GM18861 (cell line): ENCODE measurements at regions not wholly inside any gene's neighbourhood (a gene's known extent, or its start where the extent isn't known, plus 50 kb on each side); places are given as distances from the start of the nearest gene placed in this dataset.
"Not testable (repeated sequence)": the region's sequence is repeated elsewhere in the genome, so short reads cannot be mapped to it uniquely, and the experiment has no call there.

ENCODE experiments used
- ATAC-seq: cut with Tn5 transposase; IDR thresholded peaks from one replicate; pipeline ENCODE4 v1.9.1; 2021; ENCODE audit not compliant: unreplicated experiment

DNA sequence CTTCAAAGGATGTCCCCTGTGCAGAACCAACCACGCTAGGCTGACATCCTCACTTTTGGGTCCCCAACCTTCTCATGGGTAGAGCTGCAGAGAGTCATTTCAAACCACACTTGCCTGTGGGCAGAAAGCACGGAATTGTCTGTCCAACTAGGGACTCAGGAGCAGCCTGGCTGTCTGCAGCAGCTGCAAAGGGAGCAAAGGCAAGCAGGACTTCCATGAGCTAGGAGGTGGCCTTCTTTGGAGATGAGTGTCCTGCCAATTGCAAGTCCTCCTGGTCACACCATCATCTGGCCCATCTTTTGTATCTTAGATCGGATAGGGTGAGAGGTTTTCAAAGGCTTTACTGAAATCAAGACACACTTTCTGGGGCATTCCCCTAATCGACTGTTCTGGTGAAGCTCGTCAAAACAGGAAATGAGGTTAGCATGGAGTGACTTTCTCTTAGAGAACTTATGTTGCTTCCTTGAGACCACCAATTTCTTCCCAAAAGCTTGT lies 222.3 kb upstream of the PLGLB2 start:
- ATAC-seq: not testable (repeated sequence)

DNA sequence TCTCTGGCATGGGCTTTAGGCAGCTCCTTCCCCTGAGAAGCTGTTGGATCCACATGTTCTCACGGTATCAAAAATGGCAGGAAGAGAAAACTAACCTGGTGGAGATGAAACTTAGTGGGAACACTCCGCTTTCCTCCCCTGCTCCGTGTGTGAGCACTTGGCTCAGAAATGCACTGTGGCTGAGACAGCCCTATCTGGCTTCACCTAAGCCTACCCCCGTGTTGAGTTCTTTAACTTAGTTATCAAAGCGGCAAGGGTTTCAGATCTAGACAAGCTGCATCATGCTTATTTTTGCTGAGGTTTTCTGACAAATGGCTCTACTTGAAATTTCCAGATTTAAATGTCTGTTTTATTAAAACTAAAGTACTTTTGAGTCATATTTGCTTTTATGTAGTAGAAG lies 221.6 kb upstream of the PLGLB2 start:
- not testable (repeated sequence) for ATAC-seq

DNA sequence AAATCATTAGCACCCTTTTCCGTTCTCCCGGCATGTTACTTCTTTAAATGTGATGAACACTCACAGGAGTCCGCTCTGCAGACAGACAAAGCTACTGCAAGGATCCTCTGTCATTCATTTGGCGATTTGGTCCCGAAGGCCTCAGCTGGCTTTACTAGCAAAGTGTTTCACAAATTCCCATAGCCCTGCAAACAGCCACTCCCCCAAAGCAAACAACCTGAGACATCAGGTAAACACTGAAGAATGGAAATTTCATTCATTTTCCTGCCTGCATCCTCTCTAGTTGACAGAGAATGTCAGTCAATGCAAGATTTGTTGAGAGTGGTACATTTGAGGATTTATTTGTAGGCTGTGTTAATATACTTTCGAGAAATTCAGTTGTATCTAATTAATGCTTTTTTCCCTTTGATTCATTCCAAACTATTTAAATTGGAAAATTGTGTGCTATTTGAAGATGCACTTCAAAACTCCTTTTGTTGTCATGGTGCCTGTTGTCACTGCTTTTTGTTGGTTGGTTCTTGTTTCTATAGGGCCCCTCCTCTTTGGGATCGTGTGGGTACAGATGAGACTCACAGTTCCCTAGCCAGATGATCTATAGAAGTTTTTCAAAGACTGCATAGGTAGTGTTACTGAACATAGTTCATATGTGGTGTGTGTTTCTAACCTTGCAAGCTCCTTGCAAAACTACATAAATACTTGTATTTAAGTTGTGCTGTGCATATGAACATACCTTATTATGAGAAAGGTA lies 215.7 kb upstream of the PLGLB2 start:
- ATAC-seq: not testable (repeated sequence)

DNA sequence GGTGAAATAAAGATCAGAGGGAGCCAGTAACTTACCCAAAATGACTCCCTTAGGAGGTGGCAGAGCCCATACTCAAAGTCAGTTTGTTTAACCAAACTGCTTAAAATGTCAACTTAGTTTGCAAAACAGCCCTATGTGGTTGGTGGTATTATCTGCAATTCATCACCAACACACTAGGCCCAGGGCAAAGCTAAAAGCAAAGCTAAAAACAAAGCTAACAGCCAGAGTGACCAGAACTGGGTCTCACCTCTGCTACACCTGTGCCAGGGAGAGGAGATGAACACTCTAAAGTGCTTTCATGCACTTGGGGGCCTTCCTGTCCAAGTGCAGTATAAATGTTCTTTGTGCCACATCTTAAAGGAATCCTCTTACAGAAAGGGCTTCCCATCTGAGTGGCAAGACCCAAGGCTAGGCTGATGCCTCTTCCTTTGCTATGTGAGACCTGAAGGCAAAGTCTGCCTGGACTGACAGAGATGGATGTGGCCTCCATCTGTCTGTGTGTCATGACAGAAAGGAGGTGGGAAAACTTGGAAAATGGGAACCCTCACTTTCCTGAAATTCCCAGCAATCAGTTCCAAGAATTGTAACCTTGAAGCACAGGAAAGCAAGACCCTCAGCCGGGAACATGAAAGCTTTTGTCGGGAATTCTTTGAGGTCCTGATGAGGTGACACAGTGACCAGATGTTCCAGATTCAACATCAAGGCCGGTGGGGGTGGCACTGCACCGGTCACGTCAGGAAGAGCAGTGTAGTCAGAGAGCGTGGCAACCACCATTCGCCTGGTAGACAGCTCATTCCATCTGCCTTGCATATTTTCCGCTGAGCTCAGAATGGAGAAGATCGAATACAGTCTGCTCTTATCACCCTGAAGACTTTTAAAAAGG lies 214.3 kb upstream of the PLGLB2 start:
- ATAC-seq: not testable (repeated sequence)

DNA sequence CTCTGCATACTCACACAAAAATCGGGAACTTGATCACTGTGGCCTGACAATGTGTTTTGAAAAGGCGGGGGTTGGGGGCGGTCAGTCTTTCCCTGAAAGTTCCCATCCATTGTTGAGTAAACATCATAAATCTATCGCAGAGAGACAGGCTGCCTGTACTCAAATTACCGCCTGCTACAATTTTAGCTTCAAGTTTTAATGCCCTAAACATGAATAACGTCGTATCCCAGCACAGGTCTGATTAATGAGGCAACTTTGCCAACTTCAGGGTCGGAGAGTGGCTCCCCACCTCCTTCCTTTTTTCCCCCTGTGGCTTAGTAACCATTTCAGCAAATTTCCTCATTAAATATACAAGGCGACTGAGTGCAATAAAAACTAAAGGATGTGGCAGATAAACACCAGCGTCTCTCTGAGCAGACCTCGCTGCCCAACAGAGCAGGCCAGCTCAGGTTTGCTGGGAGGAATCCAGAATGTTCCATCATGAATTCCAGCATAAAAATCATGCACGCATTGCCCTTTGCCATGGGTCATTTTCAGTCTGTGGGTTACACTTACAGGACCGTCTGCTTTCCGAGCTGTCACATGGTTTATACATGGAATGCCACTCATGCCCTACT lies 213.5 kb upstream of the PLGLB2 start:
- not testable (repeated sequence) for ATAC-seq

DNA sequence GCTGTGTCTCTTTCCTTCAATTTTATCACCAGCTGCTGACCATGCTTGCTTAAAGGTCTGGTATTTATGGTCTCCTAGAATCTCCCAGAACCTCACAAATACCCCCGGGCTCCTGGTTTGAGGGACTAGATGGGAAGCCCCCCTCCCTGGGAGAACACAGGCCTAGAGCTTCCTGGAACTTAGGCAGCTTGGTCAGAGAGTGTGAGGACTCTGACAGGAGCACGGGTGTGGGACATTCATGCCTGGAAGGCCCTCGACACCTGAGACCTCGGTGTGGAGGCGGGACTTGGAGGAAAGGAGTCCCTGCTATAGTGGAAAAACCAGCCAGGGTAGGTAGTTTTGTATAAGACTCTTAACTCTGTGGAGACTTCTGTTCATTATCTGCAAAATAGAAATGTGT lies 211.5 kb upstream of the PLGLB2 start:
- not testable (repeated sequence) for ATAC-seq

DNA sequence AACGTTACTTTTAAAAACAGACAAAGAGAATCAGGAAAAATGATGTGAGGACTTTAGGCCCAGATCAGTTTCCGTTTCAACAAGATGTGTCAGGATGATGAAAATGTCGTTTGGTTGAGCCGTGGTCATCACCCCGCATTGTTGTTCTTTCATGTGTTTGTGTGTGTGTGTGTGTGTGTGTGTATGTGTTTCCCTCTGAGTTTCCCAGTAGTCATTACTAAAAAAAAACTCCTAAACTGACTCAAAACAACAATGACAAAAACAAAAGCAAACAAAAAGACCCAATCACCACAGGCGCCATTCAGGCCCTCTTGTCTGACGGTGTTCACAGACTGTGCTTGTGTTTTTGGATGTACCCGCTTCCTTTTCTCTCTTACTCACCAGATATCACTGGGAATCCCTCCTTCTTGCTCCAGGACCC lies 210.6 kb upstream of the PLGLB2 start:
- ATAC-seq: not testable (repeated sequence)

DNA sequence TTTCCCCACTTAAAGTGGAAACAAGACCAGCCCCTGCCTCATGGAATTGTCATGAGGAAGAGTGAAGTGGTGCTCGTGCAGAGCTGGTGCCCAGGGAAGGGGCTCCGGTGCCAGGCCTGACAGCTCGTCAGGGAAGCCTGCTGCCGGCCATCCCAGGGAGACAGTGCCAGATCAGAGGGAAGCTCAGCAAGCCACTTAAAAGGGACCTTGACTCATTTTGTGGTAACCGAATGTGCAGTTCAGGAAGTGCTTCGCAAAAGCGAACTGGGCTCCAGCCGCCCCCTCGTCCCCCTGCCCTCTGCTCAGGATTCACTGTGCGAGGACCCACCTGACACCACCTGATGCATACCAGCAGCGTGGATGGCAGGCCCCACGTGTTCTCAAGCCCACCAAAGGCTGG lies 209.6 kb upstream of the PLGLB2 start:
- ATAC-seq: not testable (repeated sequence)

DNA sequence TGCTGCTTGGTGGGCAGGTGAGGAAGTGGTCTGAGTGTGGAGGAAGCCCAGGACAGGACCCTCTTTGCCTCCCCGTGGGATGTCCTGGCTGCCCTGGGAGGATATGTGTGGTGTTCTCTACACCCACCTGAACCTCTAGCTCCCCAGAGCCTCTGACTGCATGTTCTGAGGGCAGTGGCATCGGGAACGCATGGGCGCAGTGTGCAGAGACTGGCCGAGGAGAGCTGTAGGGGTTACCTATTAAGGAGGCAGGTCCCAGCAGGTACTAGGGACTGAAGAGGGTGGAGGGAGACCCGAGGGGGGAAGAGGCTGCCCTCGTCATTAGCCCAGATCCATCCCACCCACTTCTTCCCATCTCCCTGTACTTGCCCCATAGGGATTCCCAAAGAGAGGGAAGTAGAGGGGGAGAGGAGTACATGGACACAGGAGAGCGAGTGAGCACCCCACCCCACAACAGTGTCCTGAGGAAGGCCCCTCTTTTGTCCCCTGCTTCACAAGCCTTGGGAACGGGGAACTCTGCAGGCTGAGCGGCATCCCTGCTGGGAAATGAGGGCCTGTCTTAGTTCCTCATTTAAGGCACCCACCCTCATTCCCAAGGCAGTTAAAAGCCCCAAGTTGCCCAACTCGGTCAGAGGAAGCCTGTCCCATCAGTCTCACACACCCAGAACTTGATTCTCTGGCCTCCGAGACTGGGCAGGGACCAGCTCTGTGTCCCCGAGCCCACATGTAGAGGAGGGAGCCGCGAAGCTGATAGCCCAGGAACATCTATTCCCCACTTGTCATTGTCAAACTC lies 208.5 kb upstream of the PLGLB2 start:
- not testable (repeated sequence) for ATAC-seq

DNA sequence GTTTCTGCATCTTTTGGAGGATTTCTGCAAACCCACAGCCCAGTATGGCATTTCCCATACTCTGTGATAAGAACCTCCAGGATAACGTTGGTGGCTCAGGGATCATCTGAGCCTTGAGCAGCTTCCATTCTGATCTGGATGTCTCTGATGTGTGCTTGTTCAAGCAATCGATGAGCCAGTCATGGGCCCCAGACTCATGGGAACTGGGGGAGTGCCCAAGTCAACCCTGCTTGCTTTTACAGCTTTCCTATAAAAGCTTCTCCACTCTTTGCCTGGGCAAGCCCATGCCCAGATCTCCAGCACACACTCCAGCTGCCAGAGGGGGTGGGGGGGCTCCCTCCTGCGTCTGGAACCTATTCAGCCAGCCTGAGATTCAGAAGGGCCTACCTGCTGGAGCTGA lies 207.6 kb upstream of the PLGLB2 start:
- ATAC-seq: not testable (repeated sequence)

DNA sequence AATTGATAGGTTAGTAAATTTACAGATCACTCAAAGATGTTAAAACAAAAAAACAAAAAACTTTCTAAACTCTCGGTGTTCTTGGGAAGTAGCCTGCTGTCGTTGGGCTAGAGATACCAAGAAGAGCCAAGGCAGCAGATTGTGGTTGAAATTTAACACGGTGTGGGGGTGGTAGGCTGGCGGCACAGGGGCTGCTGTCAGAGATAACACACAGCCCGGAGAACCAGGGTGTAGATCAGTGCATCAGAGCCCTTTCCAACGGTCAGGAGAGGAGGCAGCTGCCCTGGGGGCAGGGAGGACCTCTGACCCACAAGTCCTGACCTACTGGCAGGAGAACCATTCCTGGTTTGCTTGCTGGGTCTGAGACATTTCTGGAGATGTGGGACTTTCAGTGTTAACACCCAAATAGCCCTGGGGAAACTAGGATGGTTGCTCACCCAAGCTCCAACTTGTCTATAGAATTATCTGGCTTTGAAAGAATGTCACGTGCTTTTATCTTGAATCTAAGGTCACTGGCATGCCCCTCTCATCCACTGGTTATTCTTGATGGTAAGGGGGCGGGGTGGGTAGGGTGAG lies 205.2 kb upstream of the PLGLB2 start:
- not testable (repeated sequence) for ATAC-seq

DNA sequence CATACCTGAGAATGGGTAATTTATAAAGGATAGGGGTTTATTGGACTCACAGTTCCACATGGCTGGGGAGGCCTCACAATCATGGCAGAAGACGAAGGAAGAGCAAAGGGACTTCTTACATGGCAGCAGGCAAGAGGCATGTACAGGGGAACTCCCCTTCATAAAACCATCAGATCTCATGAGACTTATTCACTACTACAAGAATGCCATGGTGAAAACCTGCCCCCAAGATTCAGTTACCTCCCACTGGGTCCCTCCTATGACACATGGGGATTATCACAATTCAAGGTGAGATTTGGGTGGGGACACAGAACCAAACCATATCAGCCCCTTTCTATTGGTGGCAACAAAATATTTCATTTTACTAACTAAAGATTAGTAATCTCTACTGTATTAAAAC lies 204.1 kb upstream of the PLGLB2 start:
- ATAC-seq: not testable (repeated sequence)

DNA sequence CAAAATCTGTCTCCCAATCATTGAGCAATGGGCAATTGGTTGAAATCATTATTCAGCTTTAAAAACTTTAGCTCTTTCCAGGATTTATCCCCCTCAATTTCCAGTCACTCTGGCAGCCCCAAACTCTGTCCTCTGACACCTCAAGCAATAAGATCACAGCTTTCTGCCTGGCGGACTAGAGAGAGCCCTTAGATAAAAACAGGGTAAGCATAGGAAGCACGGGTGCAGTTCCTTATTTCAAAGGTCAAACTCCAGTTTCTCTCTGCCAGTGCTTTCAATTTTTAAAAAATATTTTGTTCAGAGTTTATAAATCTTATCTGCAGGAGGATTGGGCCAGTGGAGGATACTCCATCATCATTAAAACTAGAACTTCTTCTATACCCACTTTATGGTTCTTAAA lies 200.8 kb upstream of the PLGLB2 start:
- not testable (repeated sequence) for ATAC-seq

DNA sequence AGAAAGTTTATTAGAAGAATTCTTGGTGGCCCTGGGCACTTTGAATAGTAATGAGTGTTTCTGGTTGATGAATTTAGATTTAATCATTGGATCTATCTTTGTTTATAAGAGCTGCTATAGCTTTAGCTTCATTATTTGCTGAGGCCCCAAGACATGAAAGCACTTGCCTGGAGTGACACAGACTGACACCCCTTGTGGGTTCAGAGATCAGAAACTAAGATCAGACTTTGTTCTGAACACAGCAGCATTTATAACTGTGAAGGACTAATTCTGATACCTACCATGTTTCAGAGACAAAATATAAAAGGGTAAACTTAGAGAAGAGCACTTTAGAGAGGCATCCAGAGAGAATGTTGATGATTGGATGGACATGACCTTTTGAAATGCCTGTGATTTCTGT lies 199.9 kb upstream of the PLGLB2 start:
- not testable (repeated sequence) for ATAC-seq

DNA sequence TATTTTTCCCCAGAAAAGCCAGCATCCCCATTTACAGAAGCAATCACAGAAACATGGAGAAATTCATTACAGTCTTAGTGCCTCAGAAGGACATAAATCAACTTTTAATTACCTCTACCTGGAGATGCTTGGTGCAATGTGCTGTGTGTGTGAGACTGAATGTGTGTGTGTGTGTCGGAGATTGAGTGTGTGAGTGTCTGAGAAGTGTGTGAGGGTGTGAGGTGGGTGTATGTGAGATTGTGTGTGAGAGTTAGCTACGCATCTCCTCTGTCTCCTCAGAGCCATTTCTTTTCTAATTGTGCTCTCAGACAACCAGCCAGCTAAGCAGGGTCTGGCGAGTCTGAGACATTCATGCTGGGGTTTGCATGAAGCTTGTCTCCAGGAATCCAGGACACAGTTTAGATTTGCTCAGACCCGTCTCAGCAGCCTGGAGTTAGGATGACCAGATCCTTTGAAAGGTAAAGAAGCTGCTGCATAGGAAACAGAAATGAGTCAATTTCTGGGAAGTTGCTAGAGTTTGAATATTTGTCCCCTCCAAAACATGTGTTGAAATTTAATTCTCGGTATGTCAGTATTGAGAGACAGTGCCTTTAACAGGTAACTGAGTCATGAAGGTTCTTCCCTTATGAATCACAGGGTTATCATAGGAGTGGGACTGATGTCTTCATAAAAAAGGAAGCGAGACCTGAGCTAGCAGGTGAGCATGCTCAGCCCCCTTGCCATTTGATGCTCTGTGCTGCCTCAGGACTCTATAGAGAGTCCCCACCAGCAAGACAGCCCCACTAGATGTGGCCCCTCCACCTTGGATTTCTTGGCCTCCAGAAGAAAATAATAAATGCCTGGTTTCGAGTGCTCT lies 199.0 kb upstream of the PLGLB2 start:
- ATAC-seq: not testable (repeated sequence)

DNA sequence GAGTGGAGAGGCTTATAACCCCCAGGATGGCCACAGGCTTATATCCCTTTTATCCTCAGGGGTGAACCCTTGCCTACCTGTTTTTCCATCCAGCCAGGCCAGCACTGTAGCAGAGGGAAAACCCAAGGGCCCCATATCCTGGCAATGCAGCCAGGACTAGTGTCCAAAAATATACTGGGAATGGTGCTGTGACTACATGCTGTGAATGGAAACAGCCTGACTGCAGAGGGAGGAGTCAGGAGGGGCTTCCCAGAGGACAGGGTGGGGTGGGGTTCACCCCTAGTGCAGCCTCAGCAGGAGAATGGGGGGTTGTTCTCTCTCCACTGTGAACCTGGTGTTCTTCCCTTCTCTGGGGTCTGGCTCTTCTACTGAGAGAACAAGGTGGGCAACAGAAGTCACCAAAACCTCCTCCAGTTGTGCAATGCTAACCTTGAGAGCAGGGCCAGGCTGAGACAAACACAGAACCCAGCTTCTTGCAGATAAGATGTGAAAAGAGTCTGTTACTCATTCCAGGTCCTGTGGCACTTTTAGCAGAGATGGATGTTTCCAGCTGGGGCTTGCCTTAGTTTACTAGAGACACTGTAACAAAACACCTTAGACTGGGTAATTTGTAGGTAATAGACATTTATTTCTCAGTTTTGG lies 198.2 kb upstream of the PLGLB2 start:
- not testable (repeated sequence) for ATAC-seq

DNA sequence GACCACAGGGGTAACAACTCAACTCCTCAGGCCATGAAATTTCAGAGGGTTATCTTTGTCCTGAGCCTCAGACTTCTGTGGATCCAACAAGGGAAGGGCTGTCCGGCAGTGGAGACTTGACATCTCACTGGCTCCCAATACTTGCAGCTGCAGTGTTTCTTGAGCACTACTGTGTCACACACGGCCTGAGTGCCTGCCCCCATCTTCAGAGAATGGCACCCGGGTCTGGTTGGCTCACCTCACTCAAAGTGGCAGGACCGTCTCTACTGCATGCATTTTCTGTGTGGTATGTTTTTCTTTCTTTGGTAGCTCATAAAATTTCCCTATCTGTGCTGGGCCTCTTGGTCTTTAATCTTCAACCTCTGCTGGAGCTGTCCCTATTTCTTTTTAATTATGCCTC lies 193.2 kb upstream of the PLGLB2 start:
- not testable (repeated sequence) for ATAC-seq

DNA sequence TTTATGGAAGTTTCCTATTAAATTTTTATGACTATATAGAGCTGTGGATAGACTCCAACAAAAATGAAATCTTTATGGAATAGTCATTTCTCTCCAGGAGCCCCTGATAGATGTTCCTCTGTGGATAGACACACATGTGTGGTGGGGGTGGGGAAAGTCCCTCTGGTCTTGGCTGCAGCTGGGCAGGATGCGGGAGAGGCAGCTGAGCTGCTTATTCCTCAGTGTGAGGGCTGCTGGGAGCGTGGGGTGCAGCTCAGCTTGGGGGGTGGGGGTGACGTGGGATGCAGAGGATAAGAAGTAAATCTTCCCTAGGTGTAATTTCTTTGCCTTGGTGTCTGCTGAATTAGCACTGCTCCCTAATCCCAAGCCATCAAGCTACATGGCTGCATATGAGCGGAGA lies 192.8 kb upstream of the PLGLB2 start:
- ATAC-seq: not testable (repeated sequence)

DNA sequence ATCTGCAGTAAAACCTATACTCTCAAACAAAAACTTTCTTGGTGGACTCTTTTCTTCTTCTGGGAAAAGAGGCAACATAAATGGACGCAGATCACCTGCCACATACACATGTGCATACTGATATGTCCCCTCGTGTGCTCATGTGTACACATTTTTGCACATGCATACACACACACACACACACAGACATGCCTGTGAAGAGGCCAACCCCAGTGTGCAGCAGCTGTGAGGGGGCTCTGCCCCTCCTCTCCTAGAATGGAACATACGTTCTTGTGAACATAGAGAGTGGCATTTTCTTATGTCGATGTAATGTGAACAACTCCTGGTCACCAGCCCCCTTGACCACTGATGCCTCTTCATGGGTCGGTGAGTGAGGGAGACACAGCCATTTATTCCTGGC lies 188.9 kb upstream of the PLGLB2 start:
- ATAC-seq: not testable (repeated sequence)
